Upper lobe of right lung (tissue), 1 donor: ENCODE measurements at regions not wholly inside any gene's neighbourhood (a gene's known extent, or its start where the extent isn't known, plus 50 kb on each side); places are given as distances from the start of the nearest gene placed in this dataset.

ENCODE experiments used
- ATAC-seq: fragments of 200-7000 bp; cut with Tn5 transposase; one replicate; pipeline ENCODE4 v1.9.1; 2020; ENCODE audit warnings: mild to moderate bottlenecking, moderate library complexity
- DNase-seq: peaks from one replicate; pipeline ENCODE4 v3.0.0-alpha.2; 2020
- H3K27ac ChIP-seq: fragments of 200-600 bp; one replicate; pipeline ENCODE4 v1.8.0; 2022
- H3K27me3 ChIP-seq: fragments of 200-600 bp; one replicate; pipeline ENCODE4 v1.8.0; 2022; ENCODE audit warnings: mild to moderate bottlenecking
- H3K36me3 ChIP-seq: fragments of 200-600 bp; one replicate; pipeline ENCODE4 v1.8.0; 2022
- H3K4me1 ChIP-seq: fragments of 200-600 bp; one replicate; pipeline ENCODE4 v1.8.0; 2022
- H3K4me3 ChIP-seq: fragments of 200-600 bp; one replicate; pipeline ENCODE4 v1.8.0; 2022; ENCODE audit warnings: mild to moderate bottlenecking
- H3K9me3 ChIP-seq: fragments of 200-600 bp; one replicate; pipeline ENCODE4 v1.8.0; 2022
- intact Hi-C: fragments of 100-400 bp; cut with DNase I; formaldehyde crosslinking; loops from one replicate; pipeline ENCODE4 v1.11.0; 2022
- TF ChIP-seq, protein P1 (sequence below): fragments of 200-600 bp; IDR thresholded peaks from one replicate; pipeline ENCODE4 v1.8.0; 2022; ENCODE audit warnings: antibody characterized with exemption
- donor health status: DM: no; HTN: yes; CAD: no; lungs with severe emphysema.

- Histone ChIP-seq H3K4me3 (no peak overlapping the region), H3K27ac (no peak overlapping the region), H3K36me3 (no peaks in the 10 kb centered on the region), H3K27me3 (no peaks in the 10 kb centered on the region), H3K9me3 (no peaks in the 10 kb centered on the region), H3K4me1 (no peaks in the 10 kb centered on the region)
- no peak for DNase-seq
- TF ChIP-seq, protein P1, sequence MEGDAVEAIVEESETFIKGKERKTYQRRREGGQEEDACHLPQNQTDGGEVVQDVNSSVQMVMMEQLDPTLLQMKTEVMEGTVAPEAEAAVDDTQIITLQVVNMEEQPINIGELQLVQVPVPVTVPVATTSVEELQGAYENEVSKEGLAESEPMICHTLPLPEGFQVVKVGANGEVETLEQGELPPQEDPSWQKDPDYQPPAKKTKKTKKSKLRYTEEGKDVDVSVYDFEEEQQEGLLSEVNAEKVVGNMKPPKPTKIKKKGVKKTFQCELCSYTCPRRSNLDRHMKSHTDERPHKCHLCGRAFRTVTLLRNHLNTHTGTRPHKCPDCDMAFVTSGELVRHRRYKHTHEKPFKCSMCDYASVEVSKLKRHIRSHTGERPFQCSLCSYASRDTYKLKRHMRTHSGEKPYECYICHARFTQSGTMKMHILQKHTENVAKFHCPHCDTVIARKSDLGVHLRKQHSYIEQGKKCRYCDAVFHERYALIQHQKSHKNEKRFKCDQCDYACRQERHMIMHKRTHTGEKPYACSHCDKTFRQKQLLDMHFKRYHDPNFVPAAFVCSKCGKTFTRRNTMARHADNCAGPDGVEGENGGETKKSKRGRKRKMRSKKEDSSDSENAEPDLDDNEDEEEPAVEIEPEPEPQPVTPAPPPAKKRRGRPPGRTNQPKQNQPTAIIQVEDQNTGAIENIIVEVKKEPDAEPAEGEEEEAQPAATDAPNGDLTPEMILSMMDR = no peak
- no peak for ATAC-seq
- intact Hi-C loops = no loop called here
Measured at GRCh38 chr18:76633588-76634269, 138.7 kb upstream of the ZNF516 start.

GRCh38 chr18:76627444-76627843, 132.4 kb upstream of the ZNF516 start:
- H3K4me3 ChIP-seq = no peak overlapping the region
- intact Hi-C loops = no loop called here
- H3K4me1 ChIP-seq = no peaks in the 10 kb centered on the region
- TF ChIP-seq, protein P1 = no peak
- no peak for DNase-seq
- H3K9me3 ChIP-seq = no peaks in the 10 kb centered on the region
- no peaks in the 10 kb centered on the region for H3K36me3 ChIP-seq
- no peak overlapping the region for H3K27ac ChIP-seq
- no peaks in the 10 kb centered on the region for H3K27me3 ChIP-seq
- no peak for ATAC-seq

DNA sequence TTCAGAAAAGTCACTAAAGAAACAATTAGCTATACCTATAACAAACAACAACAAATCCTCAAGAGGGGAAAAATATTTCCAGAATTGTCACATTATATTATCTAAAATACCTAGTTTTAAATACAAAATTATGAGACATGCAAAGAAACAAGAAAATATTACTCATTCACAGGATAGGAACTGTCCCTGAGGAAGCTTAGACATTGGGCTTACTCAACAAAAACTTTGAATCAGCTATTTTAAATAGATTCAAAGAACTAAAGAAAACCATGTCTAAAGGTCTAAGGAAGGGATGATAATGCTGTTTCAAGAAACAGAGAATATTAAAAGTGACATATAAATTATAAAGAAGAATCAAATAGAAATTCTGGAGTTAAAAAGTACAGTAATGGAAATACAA, 131.9 kb upstream of the ZNF516 start:
- DNase-seq (no peak), ATAC-seq (no peak)
- H3K4me1 ChIP-seq = no peaks in the 10 kb centered on the region
- TF ChIP-seq, protein P1 = no peak
- no peak overlapping the region for H3K27ac ChIP-seq
- H3K27me3 ChIP-seq = no peaks in the 10 kb centered on the region
- intact Hi-C loops = no loop called here
- H3K9me3 ChIP-seq = no peaks in the 10 kb centered on the region
- no peak overlapping the region for H3K4me3 ChIP-seq
- H3K36me3 ChIP-seq = no peaks in the 10 kb centered on the region

DNA sequence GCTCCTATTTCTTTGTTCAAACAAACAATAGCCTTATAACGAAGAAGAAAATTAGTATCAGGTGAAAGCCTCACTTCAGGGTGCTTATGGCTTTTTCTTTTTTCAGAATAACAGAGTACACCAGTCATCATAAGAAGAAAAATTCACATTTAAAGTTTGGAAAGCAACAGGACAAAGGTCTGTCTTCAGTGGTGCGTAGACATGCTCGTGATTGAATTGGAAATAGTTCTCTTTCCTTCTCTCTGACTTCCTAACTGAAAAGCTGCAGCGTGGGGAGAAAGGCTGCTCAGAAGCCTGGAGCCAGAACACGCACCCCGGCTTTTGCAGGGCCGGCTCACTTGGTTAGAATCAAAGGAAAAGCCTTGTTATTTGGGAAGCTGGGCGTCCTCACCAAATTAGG, 127.6 kb upstream of the ZNF516 start:
- Histone ChIP-seq H3K36me3 (no peaks in the 10 kb centered on the region), H3K9me3 (no peaks in the 10 kb centered on the region), H3K27ac (no peak overlapping the region), H3K4me3 (no peak overlapping the region), H3K27me3 (no peaks in the 10 kb centered on the region), H3K4me1 (peaks cover 28% of the 10 kb centered on the region)
- DNase-seq (no peak), ATAC-seq (no peak)
- intact Hi-C loops = no loop called here
- TF ChIP-seq, protein P1 = no peak

- DNase-seq (no peak), ATAC-seq (peak; percentile 12)
- H3K4me1 ChIP-seq = peaks cover 28% of the 10 kb centered on the region
- H3K9me3 ChIP-seq = no peaks in the 10 kb centered on the region
- H3K4me3 ChIP-seq = peak overlapping the region; percentile 0
- H3K27me3 ChIP-seq = no peaks in the 10 kb centered on the region
- no peaks in the 10 kb centered on the region for H3K36me3 ChIP-seq
- TF ChIP-seq, protein P1 = no peak
- intact Hi-C loops = no loop called here
- no peak overlapping the region for H3K27ac ChIP-seq
Measured at GRCh38 chr18:76621782-76622495, 126.9 kb upstream of the ZNF516 start.
